GM23338 (cell line): ENCODE measurements at regions not wholly inside any gene's neighbourhood (a gene's known extent, or its start where the extent isn't known, plus 50 kb on each side); places are given as distances from the start of the nearest gene placed in this dataset.

Experiments used
- ATAC-seq: fragments of 200-7000 bp; cut with Tn5 transposase; 3 replicates; pipeline ENCODE4 v1.9.1; 2020
- DNase-seq: peaks from one replicate; pipeline ENCODE4 v3.0.0-alpha.2; 2015; ENCODE audit warnings: low spot score
- H2AFZ ChIP-seq: fragments of 200-600 bp; sonication (generic); 2 replicates; pipeline ENCODE4 v1.8.0; 2016; ENCODE audit warnings: antibody characterized with exemption, mild to moderate bottlenecking, moderate library complexity
- H3F3A ChIP-seq: fragments of 200-600 bp; sonication (generic); replicated peaks from 2 replicates; pipeline ENCODE4 v1.8.0; 2017; ENCODE audit warnings: antibody characterized with exemption, mixed run types, low read depth
- H3K27ac ChIP-seq: fragments of 200-600 bp; sonication (generic); 2 replicates; pipeline ENCODE4 v1.6.1; 2016; ENCODE audit warnings: low read depth
- H3K27me3 ChIP-seq: fragments of 200-600 bp; sonication (generic); 2 replicates; pipeline ENCODE4 v1.8.0; 2016; ENCODE audit warnings: mild to moderate bottlenecking, mixed run types, moderate library complexity; ENCODE audit not compliant: insufficient read depth
- H3K36me3 ChIP-seq: fragments of 200-600 bp; sonication (generic); 2 replicates; pipeline ENCODE4 v1.8.0; 2016; ENCODE audit warnings: mild to moderate bottlenecking; ENCODE audit not compliant: insufficient read depth
- H3K4me1 ChIP-seq: fragments of 200-600 bp; sonication (generic); 2 replicates; pipeline ENCODE4 v1.8.0; 2016; ENCODE audit warnings: mild to moderate bottlenecking, moderate library complexity; ENCODE audit not compliant: insufficient read depth
- H3K4me2 ChIP-seq: fragments of 200-600 bp; sonication (generic); 2 replicates; pipeline ENCODE4 v1.7.1; 2017; ENCODE audit warnings: mixed run types
- H3K4me3 ChIP-seq: fragments of 200-600 bp; sonication (generic); 2 replicates; pipeline ENCODE4 v1.6.1; 2016; ENCODE audit warnings: mixed run types
- H3K79me2 ChIP-seq: fragments of 200-600 bp; sonication (generic); replicated peaks from 2 replicates; pipeline ENCODE4 v1.8.0; 2017; ENCODE audit warnings: mild to moderate bottlenecking; ENCODE audit not compliant: insufficient read depth
- H3K9me2 ChIP-seq: fragments of 200-600 bp; sonication (generic); 2 replicates; pipeline ENCODE4 v1.8.0; 2017; ENCODE audit not compliant: insufficient read depth
- H4K20me1 ChIP-seq: fragments of 200-600 bp; sonication (generic); replicated peaks from 2 replicates; pipeline ENCODE4 v1.8.0; 2017; ENCODE audit warnings: mild to moderate bottlenecking; ENCODE audit not compliant: insufficient read depth
- H3K27ac Mint-ChIP-seq: 2 replicates; pipeline ENCODE4 v1.8.0; 2020; ENCODE audit warnings: inconsistent platforms, mild to moderate bottlenecking, moderate library complexity, mixed read lengths
- H3K27me3 Mint-ChIP-seq: 3 replicates; pipeline ENCODE4 v1.8.0; 2022; ENCODE audit warnings: low read depth, mild to moderate bottlenecking, moderate library complexity, mixed read lengths, inconsistent platforms; ENCODE audit not compliant: insufficient read depth, poor library complexity
- H3K36me3 Mint-ChIP-seq: 3 replicates; pipeline ENCODE4 v1.8.0; 2021; ENCODE audit warnings: low read depth, mild to moderate bottlenecking, inconsistent platforms, moderate library complexity, mixed read lengths
- H3K4me1 Mint-ChIP-seq: 3 replicates; pipeline ENCODE4 v1.8.0; 2020; ENCODE audit warnings: mild to moderate bottlenecking, inconsistent platforms, mixed read lengths
- H3K4me3 Mint-ChIP-seq: 3 replicates; pipeline ENCODE4 v1.8.0; 2021; ENCODE audit warnings: moderate library complexity, mild to moderate bottlenecking, inconsistent platforms, mixed read lengths
- H3K9me3 Mint-ChIP-seq: 3 replicates; pipeline ENCODE4 v1.8.0; 2020; ENCODE audit warnings: moderate library complexity, mild to moderate bottlenecking, inconsistent platforms, mixed read lengths
- CREB1 ChIP-seq: fragments of 250-450 bp; sonication (Bioruptor Pico); IDR thresholded peaks from 2 replicates; pipeline ENCODE4 v1.5.0; 2020; ENCODE audit warnings: low read depth, mild to moderate bottlenecking, moderate library complexity
- CTCF ChIP-seq, 2 experiments: fragments of 200-600 bp in 1 of 2; sonication (generic) in 1 of 2; conservative IDR thresholded peaks; 2 replicates each; pipeline versions ENCODE4 v1.5.1 to v1.6.1; 2016 to 2017; ENCODE audit warnings: antibody characterized with exemption in 2 of 2, low read depth in 2 of 2, mild to moderate bottlenecking in 2 of 2, moderate library complexity in 1 of 2
- EZH2 ChIP-seq: fragments of 200-600 bp; sonication (generic); IDR thresholded peaks from one replicate; pipeline ENCODE4 v1.8.0; 2017; ENCODE audit warnings: antibody characterized with exemption, mild to moderate bottlenecking, low read depth; ENCODE audit not compliant: unreplicated experiment
- EZH2phosphoT487 ChIP-seq: fragments of 200-600 bp; sonication (generic); IDR thresholded peaks from one replicate; pipeline ENCODE4 v1.8.1; 2018; ENCODE audit warnings: antibody characterized with exemption; ENCODE audit not compliant: unreplicated experiment
- NANOG ChIP-seq: IDR thresholded peaks from 2 replicates; pipeline ENCODE4 v1.6.1; 2016; ENCODE audit warnings: antibody characterized with exemption, borderline replicate concordance
- POLR2AphosphoS5 ChIP-seq: IDR thresholded peaks from 2 replicates; pipeline ENCODE4 v1.6.1; 2016; ENCODE audit warnings: antibody characterized with exemption, low read depth
- STAT1 ChIP-seq: IDR thresholded peaks from one replicate; pipeline ENCODE4 v1.6.1; 2016; ENCODE audit warnings: antibody characterized with exemption; ENCODE audit not compliant: unreplicated experiment
- ZNF114 ChIP-seq: fragments of 250-450 bp; sonication (Bioruptor Pico); IDR thresholded peaks from 2 replicates; pipeline ENCODE4 v1.5.0; 2020; ENCODE audit warnings: mild to moderate bottlenecking, moderate library complexity
- ZNF331 ChIP-seq: fragments of 250-450 bp; sonication (Bioruptor Pico); IDR thresholded peaks from 2 replicates; pipeline ENCODE4 v1.5.0; 2020; ENCODE audit warnings: low read depth, mild to moderate bottlenecking, moderate library complexity
- ZNF462 ChIP-seq: fragments of 250-450 bp; sonication (Bioruptor Pico); IDR thresholded peaks from 2 replicates; pipeline ENCODE4 v1.5.0; 2020; ENCODE audit warnings: mild to moderate bottlenecking, moderate library complexity
- TF ChIP-seq, protein P1 (sequence below): IDR thresholded peaks from 2 replicates; pipeline ENCODE4 v1.6.1; 2016; ENCODE audit warnings: antibody characterized with exemption
- TF ChIP-seq, protein P2 (sequence below): IDR thresholded peaks from one replicate; pipeline ENCODE4 v1.6.1; 2018; ENCODE audit warnings: antibody characterized with exemption; ENCODE audit not compliant: unreplicated experiment

GRCh38 chr5:175254155-175254554 lies 189.8 kb downstream of the DRD1 start:
- no peak for TF ChIP-seq ZNF331 (CRISPR knock-in tag)
- TF ChIP-seq ZNF462 (CRISPR knock-in tag): no peak
- TF ChIP-seq EZH2: no peak
- no peak for TF ChIP-seq CTCF (conservative IDR thresholded peaks at IDR 0.05; ENCODE audit: low read depth in 2 of 2)
- no peak for TF ChIP-seq POLR2AphosphoS5
- no peak for TF ChIP-seq NANOG
- no peak for TF ChIP-seq STAT1
- TF ChIP-seq CREB1 (CRISPR knock-in tag): no peak
- TF ChIP-seq ZNF114: no peak
- TF ChIP-seq, protein P1, sequence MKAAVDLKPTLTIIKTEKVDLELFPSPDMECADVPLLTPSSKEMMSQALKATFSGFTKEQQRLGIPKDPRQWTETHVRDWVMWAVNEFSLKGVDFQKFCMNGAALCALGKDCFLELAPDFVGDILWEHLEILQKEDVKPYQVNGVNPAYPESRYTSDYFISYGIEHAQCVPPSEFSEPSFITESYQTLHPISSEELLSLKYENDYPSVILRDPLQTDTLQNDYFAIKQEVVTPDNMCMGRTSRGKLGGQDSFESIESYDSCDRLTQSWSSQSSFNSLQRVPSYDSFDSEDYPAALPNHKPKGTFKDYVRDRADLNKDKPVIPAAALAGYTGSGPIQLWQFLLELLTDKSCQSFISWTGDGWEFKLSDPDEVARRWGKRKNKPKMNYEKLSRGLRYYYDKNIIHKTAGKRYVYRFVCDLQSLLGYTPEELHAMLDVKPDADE: no peak
- TF ChIP-seq, protein P2, sequence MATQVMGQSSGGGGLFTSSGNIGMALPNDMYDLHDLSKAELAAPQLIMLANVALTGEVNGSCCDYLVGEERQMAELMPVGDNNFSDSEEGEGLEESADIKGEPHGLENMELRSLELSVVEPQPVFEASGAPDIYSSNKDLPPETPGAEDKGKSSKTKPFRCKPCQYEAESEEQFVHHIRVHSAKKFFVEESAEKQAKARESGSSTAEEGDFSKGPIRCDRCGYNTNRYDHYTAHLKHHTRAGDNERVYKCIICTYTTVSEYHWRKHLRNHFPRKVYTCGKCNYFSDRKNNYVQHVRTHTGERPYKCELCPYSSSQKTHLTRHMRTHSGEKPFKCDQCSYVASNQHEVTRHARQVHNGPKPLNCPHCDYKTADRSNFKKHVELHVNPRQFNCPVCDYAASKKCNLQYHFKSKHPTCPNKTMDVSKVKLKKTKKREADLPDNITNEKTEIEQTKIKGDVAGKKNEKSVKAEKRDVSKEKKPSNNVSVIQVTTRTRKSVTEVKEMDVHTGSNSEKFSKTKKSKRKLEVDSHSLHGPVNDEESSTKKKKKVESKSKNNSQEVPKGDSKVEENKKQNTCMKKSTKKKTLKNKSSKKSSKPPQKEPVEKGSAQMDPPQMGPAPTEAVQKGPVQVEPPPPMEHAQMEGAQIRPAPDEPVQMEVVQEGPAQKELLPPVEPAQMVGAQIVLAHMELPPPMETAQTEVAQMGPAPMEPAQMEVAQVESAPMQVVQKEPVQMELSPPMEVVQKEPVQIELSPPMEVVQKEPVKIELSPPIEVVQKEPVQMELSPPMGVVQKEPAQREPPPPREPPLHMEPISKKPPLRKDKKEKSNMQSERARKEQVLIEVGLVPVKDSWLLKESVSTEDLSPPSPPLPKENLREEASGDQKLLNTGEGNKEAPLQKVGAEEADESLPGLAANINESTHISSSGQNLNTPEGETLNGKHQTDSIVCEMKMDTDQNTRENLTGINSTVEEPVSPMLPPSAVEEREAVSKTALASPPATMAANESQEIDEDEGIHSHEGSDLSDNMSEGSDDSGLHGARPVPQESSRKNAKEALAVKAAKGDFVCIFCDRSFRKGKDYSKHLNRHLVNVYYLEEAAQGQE: no peak
- TF ChIP-seq EZH2phosphoT487: no peak
- Mint-ChIP-seq H3K36me3 (no peaks in the 10 kb centered on the region), H3K9me3 (no peaks in the 10 kb centered on the region), H3K4me1 (no peaks in the 10 kb centered on the region), H3K4me3 (no peak overlapping the region), H3K27me3 (peaks cover 3% of the 10 kb centered on the region), H3K27ac (no peak overlapping the region)
- no peaks in the 10 kb centered on the region for H3K9me2 ChIP-seq
- no peak overlapping the region; the same call in 1 of the 2 replicates for H2AFZ ChIP-seq
- H3K4me1 ChIP-seq: no peaks in the 10 kb centered on the region
- H4K20me1 ChIP-seq: no peaks in the 10 kb centered on the region
- no peak overlapping the region for H3K4me3 ChIP-seq
- no peaks in the 10 kb centered on the region for H3K27me3 ChIP-seq
- no peaks in the 10 kb centered on the region for H3F3A ChIP-seq
- H3K4me2 ChIP-seq: no peak overlapping the region
- ATAC-seq (no peak), DNase-seq (no peak)
- H3K79me2 ChIP-seq: no peaks in the 10 kb centered on the region
- H3K36me3 ChIP-seq: no peaks in the 10 kb centered on the region
- no peak overlapping the region for H3K27ac ChIP-seq
